ENCODE measurements at regions not wholly inside any gene's neighbourhood (a gene's known extent, or its start where the extent isn't known, plus 50 kb on each side); places are given as distances from the start of the nearest gene placed in this dataset.

DNA sequence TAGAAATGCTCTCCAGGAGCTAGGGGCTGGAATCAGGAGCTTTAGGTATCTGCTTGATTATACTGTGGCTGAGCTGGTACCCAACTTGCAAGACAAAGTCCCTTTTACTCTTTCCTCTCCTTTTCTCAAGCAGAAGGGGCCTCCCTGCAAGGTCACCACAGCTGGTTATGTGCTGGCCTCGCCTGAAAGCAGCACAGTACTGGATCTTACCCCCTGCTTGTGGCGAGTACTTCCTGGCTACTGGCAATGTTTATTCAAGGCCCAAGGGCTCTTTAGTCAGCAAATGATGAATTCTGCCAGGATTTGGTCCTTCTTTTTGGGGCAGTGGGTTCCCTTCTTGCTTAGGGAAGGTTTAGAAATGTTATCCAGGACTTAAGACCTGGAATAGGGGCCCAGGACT lies 234.6 kb downstream of the RAP2B start:
- DNase-seq (no peak), ATAC-seq (ENCODE audit: insufficient read depth, low read depth) (no peak)
- no peak overlapping the region for H3K9ac ChIP-seq (ENCODE audit: low read depth, low read length)
- H2AFZ ChIP-seq (ENCODE audit: low read depth, low read length) = no peak overlapping the region
- H3K79me2 ChIP-seq (ENCODE audit: insufficient read depth, low read length) = no peaks in the 10 kb centered on the region
- no peak overlapping the region for H3K27ac ChIP-seq (ENCODE audit: low read length)
- H3K9me3 ChIP-seq (ENCODE audit: insufficient read depth, low read length, severe bottlenecking) = no peaks in the 10 kb centered on the region
- H4K20me1 ChIP-seq (ENCODE audit: insufficient read depth, low read length) = no peaks in the 10 kb centered on the region
- no peak overlapping the region for H3K4me2 ChIP-seq (ENCODE audit: insufficient read depth, low read length)
- H3K4me3 ChIP-seq (ENCODE audit: low read depth in 1 of 2, low read length in 2 of 2) = no peak overlapping the region
- H3K36me3 ChIP-seq (ENCODE audit: insufficient read depth, low read length) = no peaks in the 10 kb centered on the region
- no peaks in the 10 kb centered on the region for H3K27me3 ChIP-seq (ENCODE audit: insufficient read depth, low read length, poor library complexity)
- TF ChIP-seq EZH2 (IDR thresholded peaks at IDR 0.05; ENCODE audit: borderline replicate concordance, low read depth, low read length, severe bottlenecking) = no peak
- TF ChIP-seq, protein P1, sequence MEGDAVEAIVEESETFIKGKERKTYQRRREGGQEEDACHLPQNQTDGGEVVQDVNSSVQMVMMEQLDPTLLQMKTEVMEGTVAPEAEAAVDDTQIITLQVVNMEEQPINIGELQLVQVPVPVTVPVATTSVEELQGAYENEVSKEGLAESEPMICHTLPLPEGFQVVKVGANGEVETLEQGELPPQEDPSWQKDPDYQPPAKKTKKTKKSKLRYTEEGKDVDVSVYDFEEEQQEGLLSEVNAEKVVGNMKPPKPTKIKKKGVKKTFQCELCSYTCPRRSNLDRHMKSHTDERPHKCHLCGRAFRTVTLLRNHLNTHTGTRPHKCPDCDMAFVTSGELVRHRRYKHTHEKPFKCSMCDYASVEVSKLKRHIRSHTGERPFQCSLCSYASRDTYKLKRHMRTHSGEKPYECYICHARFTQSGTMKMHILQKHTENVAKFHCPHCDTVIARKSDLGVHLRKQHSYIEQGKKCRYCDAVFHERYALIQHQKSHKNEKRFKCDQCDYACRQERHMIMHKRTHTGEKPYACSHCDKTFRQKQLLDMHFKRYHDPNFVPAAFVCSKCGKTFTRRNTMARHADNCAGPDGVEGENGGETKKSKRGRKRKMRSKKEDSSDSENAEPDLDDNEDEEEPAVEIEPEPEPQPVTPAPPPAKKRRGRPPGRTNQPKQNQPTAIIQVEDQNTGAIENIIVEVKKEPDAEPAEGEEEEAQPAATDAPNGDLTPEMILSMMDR (IDR thresholded peaks at IDR 0.05; ENCODE audit: borderline replicate concordance, extremely low read depth, low read length, poor library complexity, severe bottlenecking) = no peak
- H3K4me1 ChIP-seq (ENCODE audit: insufficient read depth, low read length) = no peaks in the 10 kb centered on the region

DNA sequence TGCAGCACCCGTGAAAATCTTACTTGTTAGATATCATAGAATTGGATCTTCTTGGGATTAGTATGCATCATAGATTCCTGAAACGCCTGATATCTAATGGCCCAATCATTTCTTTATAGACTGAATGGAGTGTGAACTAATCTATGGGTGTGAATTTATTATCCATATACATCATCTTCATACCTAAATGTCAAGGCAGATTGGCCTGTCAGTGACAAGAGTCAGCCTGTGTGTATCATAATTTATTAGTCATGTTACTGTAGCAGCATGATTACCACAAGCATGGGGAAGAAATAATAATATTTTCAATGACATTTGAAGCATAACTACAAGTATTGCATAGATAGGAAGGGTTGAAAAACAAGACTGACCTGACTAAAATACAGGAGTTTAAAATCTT lies 235.8 kb downstream of the RAP2B start:
- ATAC-seq (ENCODE audit: insufficient read depth, low read depth) = no peak
- no peaks in the 10 kb centered on the region for H3K27me3 ChIP-seq (ENCODE audit: insufficient read depth, low read length, poor library complexity)

DNA sequence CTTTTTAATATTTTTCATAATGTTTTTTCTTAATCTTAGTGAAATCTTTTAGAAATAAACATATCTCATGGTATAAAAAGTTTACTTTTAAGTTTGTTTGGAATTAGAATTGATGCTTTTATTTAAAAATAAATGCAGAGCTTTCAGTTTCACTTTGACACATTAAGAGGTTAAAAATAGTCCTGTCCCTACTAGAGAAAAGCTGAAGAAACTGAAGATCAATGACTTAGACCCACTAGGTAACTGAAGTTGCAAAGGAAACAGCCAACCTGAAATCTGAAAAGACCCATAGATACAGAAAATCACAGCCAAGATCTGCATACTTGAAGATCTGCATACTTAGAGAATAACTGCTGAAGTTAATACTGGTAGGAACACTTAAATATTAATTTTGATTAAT lies 237.6 kb downstream of the RAP2B start:
- no peaks in the 10 kb centered on the region for H3K4me1 ChIP-seq (ENCODE audit: insufficient read depth, low read length)
- H3K27me3 ChIP-seq (ENCODE audit: insufficient read depth, low read length, poor library complexity) = no peaks in the 10 kb centered on the region
- H3K79me2 ChIP-seq (ENCODE audit: insufficient read depth, low read length) = no peaks in the 10 kb centered on the region
- no peak for TF ChIP-seq EZH2 (IDR thresholded peaks at IDR 0.05; ENCODE audit: borderline replicate concordance, low read depth, low read length, severe bottlenecking)
- TF ChIP-seq, protein P1 (IDR thresholded peaks at IDR 0.05; ENCODE audit: borderline replicate concordance, extremely low read depth, low read length, poor library complexity, severe bottlenecking) = no peak
- no peak overlapping the region for H3K9ac ChIP-seq (ENCODE audit: low read depth, low read length)
- no peaks in the 10 kb centered on the region for H3K36me3 ChIP-seq (ENCODE audit: insufficient read depth, low read length)
- no peak for ATAC-seq (ENCODE audit: insufficient read depth, low read depth)
- no peak overlapping the region for H2AFZ ChIP-seq (ENCODE audit: low read depth, low read length)
- no peaks in the 10 kb centered on the region for H4K20me1 ChIP-seq (ENCODE audit: insufficient read depth, low read length)
- H3K4me2 ChIP-seq (ENCODE audit: insufficient read depth, low read length) = no peak overlapping the region
- H3K27ac ChIP-seq (ENCODE audit: low read length) = no peak overlapping the region
- H3K9me3 ChIP-seq (ENCODE audit: insufficient read depth, low read length, severe bottlenecking) = no peaks in the 10 kb centered on the region
- H3K4me3 ChIP-seq (ENCODE audit: low read depth in 1 of 2, low read length in 2 of 2) = no peak overlapping the region
- no peak for DNase-seq

More for the DNA sequence above, 235.8 kb downstream of the RAP2B start:
- Histone ChIP-seq H3K4me1 (ENCODE audit: insufficient read depth, low read length) (no peaks in the 10 kb centered on the region), H3K9me3 (ENCODE audit: insufficient read depth, low read length, severe bottlenecking) (no peaks in the 10 kb centered on the region), H3K4me2 (ENCODE audit: insufficient read depth, low read length) (no peak overlapping the region), H3K36me3 (ENCODE audit: insufficient read depth, low read length) (no peaks in the 10 kb centered on the region), H3K9ac (ENCODE audit: low read depth, low read length) (no peak overlapping the region), H3K79me2 (ENCODE audit: insufficient read depth, low read length) (no peaks in the 10 kb centered on the region), H3K4me3 (ENCODE audit: low read depth in 1 of 2, low read length in 2 of 2) (no peak overlapping the region), H3K27ac (ENCODE audit: low read length) (no peak overlapping the region), H2AFZ (ENCODE audit: low read depth, low read length) (no peak overlapping the region), H4K20me1 (ENCODE audit: insufficient read depth, low read length) (no peaks in the 10 kb centered on the region)
- no peak for DNase-seq
- TF ChIP-seq, protein P1 (IDR thresholded peaks at IDR 0.05; ENCODE audit: borderline replicate concordance, extremely low read depth, low read length, poor library complexity, severe bottlenecking) = no peak
- TF ChIP-seq EZH2 (IDR thresholded peaks at IDR 0.05; ENCODE audit: borderline replicate concordance, low read depth, low read length, severe bottlenecking) = no peak

DNA sequence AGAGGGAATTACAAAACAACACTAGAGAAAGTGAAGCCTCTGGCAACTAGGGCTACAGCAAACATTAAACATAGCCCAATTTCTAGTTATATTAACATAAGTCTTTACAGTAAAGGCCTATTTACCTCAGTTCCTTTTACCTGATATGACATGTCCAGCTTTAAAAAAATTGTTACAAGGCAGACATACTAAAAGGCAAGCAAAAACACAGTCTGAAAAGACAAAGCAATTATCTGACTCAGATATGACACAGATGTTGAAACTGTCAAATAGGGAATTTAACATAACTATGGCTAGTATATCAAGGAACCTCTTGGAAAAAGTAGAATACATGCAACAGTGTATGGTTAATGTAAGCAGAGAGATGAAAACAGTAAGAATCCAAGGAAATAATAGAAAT lies 238.6 kb downstream of the RAP2B start:
- Histone ChIP-seq H3K79me2 (ENCODE audit: insufficient read depth, low read length) (no peaks in the 10 kb centered on the region), H3K4me1 (ENCODE audit: insufficient read depth, low read length) (no peaks in the 10 kb centered on the region), H3K27me3 (ENCODE audit: insufficient read depth, low read length, poor library complexity) (no peaks in the 10 kb centered on the region), H4K20me1 (ENCODE audit: insufficient read depth, low read length) (no peaks in the 10 kb centered on the region), H3K9me3 (ENCODE audit: insufficient read depth, low read length, severe bottlenecking) (no peaks in the 10 kb centered on the region), H3K27ac (ENCODE audit: low read length) (no peak overlapping the region), H3K4me3 (ENCODE audit: low read depth in 1 of 2, low read length in 2 of 2) (no peak overlapping the region), H3K36me3 (ENCODE audit: insufficient read depth, low read length) (no peaks in the 10 kb centered on the region), H3K4me2 (ENCODE audit: insufficient read depth, low read length) (no peak overlapping the region), H3K9ac (ENCODE audit: low read depth, low read length) (no peak overlapping the region), H2AFZ (ENCODE audit: low read depth, low read length) (no peak overlapping the region)
- DNase-seq (no peak), ATAC-seq (ENCODE audit: insufficient read depth, low read depth) (no peak)
- no peak for TF ChIP-seq EZH2 (IDR thresholded peaks at IDR 0.05; ENCODE audit: borderline replicate concordance, low read depth, low read length, severe bottlenecking)
- TF ChIP-seq, protein P1 (IDR thresholded peaks at IDR 0.05; ENCODE audit: borderline replicate concordance, extremely low read depth, low read length, poor library complexity, severe bottlenecking) = no peak
